HG03039 (cell line): ENCODE measurements at regions not wholly inside any gene's neighbourhood (a gene's known extent, or its start where the extent isn't known, plus 50 kb on each side); places are given as distances from the start of the nearest gene placed in this dataset.

Experiments used
- ATAC-seq: cut with Tn5 transposase; IDR thresholded peaks from one replicate; pipeline ENCODE4 v1.9.1; 2021; ENCODE audit warnings: mild to moderate bottlenecking, moderate library complexity; ENCODE audit not compliant: unreplicated experiment

- no peak for ATAC-seq
These were observed 345.3 kb downstream of the RPL10L start for GRCh38 chr14:46306267-46306666.

- ATAC-seq, result no peak
These were observed 350.8 kb downstream of the RPL10L start for GRCh38 chr14:46300765-46301164.

DNA sequence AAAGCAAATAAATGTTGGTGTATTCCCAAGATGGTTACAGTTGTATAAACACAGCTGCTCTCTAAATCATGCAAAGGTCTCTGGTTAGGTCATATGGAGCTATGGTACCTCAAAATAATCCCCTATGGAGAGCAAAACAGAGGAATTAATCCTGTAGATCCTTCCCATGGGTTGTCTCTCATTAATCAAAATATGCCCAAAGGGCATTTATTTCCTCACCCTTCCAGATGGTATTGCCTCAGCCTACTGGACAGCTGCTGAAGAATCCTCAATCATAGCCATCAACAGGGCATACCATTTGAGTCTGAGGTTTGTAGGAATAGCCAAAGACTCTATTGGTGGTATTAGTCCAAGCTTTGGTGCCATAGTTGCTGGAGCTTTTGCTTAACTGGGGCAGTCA lies 360.9 kb downstream of the RPL10L start:
- ATAC-seq, result no peak

- no peak for ATAC-seq
These were observed 371.8 kb downstream of the RPL10L start for GRCh38 chr14:46279776-46280175.

DNA sequence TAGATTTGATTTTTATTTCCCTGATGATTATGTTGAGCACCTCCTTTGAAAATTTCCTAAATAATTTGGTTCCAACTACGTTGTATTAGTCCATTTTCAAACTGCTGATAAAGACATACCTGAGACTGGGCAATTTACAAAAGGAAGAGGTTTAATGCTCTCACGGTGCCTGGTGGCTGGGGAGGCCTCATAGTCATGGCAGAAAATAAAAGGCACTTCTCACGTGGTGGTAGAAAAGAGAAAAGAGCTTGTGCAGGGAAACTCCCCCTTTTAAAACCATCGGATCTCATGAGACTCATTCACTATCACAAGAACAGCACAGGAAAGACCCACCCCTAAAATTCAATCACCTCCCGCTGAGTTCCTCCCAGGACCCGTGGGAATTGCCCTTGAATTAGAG lies 372.3 kb downstream of the RPL10L start:
- ATAC-seq, result no peak

- no peak for ATAC-seq
These were observed 392.0 kb downstream of the RPL10L start for GRCh38 chr14:46259536-46259935.

DNA sequence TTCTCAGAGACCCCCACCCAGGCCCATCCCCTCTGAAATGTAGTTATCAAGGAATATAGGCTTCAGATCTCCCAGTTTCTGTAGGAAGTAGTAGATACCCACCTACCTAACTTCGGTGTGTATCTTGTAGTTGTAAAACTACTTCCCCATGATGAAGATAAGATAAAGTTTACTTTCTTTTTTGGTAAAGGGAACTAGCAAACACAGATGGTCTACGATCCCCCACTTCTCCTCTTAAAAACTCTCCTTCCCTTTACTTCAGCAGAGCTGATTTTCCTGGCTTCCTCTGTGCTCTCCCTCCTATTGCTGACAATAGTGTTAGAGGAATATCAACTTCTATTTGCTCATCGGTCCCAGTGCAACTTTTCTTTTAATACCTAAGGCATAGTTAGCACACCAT lies 395.2 kb downstream of the RPL10L start:
- no peak for ATAC-seq

DNA sequence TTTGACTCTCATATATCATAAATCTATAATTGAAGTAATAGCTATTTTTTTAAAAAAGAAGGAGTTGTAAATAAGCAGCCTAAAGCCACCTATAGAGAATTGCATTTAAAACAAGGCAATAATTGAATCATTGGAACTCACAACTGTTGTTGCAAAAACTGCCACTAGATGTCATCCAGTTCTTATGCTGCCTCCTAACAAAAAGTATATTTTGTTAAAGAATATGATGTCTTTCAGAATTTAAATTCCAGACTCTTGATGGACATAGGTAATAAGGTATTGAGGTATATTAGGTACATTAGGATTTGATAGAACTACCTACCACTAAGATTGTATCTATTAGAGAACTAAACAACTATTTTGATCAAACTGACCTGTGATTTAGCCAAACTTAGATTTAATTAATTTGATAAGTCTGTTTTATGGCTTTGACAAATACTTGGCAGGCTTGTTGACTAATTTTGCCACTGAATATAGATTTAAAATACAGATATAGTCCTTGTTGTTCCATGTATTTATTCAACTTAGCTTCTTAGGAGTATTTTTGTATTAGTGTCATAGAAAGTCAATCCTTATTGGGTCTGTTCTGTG lies 401.4 kb downstream of the RPL10L start:
- ATAC-seq, result no peak

DNA sequence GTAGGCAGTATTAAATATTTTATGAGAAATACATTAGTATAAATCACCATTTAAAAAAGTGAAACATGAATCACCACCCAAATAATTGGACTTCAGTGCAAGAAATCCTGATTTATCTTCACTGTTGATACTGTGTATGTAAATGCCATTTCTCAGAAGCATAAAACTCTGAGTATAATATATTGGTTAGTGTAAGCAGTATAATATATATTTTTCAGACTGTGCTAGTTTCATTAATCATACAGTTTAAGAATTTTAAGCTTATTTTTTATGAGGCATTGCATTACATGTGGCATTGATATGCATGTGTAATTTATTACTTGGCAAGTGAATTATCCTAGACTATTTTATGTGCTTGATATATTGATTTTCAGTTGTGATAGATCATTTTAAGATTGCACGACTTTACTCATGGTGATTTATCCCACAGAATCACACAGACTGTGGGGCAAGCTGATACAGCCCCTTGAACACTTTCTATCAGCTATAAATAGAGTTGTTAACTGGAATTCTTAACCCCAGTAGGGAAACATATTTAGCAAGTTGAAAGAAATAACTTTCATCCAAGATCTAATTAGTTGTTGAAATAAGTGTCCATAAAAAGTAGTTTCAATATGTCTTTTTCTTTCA lies 403.5 kb downstream of the RPL10L start:
- no peak for ATAC-seq

DNA sequence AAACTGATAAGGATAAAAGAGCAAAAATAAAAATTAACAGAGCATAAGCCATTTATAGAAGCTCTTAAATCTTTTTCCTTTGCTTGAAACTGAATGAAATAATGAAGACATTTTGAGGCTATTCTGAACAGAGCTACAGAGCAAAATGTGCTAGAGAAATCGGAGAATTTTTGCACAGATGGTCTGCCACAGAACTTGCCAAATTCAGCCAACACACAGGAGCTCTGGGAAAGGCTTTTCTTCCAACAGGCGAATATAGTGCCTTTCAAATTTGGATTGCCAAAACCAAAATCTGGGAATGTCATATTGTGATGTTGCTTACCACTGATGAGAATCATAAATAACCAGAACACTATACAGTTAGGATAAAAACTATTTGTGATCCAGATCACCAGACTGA lies 406.3 kb downstream of the RPL10L start:
- ATAC-seq, result no peak

GRCh38 chr14:46233786-46234185 lies 417.8 kb downstream of the RPL10L start:
- no peak for ATAC-seq

GRCh38 chr14:46230540-46230939 lies 421.0 kb downstream of the RPL10L start:
- ATAC-seq, result no peak

DNA sequence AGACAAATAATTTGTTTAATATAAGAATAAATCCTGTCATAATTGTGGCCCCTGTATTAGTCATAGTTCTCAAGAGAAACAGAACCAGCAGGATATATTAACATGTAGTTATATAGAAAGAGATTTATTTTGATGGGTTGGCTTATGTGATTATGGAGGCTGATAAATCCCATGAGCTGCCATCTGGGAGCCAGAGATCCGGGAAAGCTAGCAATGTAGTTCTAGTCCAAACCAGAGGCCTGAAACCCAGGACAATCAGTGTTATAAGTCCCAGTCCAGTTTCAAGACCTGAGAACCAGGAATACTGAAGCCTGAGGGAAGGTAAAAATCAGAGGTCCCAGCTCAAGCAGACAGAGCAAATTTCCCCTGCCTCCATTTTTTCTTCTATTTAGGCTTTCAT lies 435.8 kb downstream of the RPL10L start:
- ATAC-seq, result no peak

- ATAC-seq, result no peak
These were observed 452.9 kb downstream of the RPL10L start for GRCh38 chr14:46198676-46199075.

DNA sequence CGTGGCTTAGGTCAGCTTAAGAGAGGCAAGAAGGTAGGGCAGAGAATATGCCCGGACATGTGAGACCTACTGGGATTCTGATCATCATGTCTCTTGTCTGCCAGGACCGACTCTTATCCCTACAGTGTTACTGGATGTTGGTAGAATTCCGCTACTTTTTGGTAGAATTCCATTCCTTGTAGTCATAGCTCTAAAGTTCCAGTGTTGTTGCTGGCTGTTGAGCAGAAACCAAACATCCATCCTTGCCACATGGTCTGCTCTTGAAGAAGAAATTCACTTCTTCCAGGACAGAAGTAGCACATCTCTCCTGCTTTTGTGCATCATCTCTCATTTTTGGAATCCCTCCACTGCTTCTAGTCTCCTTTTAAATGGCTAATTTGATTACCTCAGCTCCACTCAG lies 453.7 kb downstream of the RPL10L start:
- no peak for ATAC-seq
